Glomerular endothelial cell (primary cell): ENCODE measurements at regions not wholly inside any gene's neighbourhood (a gene's known extent, or its start where the extent isn't known, plus 50 kb on each side); places are given as distances from the start of the nearest gene placed in this dataset.
"Not testable (repeated sequence)": the region's sequence is repeated elsewhere in the genome, so short reads cannot be mapped to it uniquely, and the experiment has no call there.

ENCODE experiments used
- DNase-seq: peaks from one replicate; pipeline ENCODE4 v3.0.0-alpha.2; 2011; ENCODE audit warnings: low read depth, low spot score; ENCODE audit errors: extremely low read depth

DNA sequence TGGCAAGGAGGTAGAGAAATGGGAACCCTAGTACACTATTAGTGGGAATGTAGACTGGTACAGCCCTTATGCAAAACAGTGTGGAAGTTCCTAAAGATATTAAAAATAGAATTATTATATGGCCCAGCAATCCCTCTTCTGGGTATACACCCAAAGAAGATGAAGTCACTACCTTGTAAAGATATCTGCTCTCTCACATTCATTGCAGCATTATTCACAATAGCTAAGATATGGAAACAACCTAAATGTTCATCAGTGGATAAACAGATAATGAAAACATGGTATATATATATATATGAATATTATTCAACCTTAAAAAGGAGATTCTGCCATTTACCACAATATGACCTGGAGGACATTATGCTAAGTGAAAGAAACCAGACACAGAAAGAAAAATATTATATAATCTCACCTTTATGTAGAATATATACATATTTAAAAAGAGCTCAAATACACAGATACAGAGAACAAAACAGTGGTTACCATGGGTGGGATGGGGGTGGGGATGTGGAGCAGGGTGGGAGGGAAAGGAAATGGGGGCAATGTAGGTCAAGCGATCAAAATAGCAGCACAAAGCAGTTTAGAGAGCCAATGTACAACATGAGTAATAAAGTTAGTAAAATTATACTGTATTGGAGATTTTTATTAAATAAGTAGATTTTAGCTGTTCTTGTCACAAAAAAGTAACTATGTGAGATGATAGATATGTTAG lies 138.6 kb downstream of the SPRY1 start:
- DNase-seq: no peak

DNA sequence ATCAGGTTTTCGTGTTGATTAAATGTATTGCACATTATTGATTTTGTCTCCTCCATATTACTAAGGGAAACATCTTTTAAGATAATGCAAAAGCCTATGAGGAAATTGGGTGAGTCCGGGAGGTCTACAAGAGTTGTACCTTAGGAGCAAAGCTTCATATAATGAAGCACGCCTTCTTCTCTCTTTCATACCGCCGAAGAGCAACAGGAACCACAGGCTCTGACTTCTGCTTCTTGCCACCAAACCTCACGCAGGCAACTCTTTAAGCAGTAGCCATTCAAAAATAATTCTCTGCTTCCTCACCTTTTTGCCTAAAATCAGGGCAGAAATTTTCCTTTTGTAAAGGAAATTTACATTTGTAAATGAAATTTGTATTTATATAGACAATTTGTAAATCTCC lies 139.6 kb downstream of the SPRY1 start:
- no peak for DNase-seq

DNA sequence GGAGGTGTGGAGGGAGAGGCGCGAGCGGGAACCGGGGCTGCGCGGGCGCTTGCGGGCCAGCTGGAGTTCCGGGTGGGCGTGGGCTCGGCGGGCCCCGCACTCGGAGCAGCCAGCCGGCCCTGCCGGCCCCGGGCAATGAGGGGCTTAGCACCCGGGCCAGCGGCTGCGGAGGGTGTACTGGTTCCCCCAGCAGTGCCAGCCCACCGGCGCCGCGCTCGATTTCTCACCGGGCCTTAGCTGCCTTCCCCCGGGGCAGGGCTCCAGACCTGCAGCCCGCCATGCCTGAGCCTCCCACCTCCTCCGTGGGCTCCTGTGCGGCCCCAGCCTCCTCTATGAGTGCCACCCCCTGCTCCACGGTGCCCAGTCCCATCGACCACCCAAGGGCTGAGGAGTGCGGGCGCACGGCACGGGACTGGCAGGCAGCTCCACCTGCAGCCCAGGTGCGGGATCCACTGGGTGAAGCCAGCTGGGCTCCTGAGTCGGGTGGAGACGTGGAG lies 141.4 kb downstream of the SPRY1 start:
- DNase-seq: not testable (repeated sequence)

DNA sequence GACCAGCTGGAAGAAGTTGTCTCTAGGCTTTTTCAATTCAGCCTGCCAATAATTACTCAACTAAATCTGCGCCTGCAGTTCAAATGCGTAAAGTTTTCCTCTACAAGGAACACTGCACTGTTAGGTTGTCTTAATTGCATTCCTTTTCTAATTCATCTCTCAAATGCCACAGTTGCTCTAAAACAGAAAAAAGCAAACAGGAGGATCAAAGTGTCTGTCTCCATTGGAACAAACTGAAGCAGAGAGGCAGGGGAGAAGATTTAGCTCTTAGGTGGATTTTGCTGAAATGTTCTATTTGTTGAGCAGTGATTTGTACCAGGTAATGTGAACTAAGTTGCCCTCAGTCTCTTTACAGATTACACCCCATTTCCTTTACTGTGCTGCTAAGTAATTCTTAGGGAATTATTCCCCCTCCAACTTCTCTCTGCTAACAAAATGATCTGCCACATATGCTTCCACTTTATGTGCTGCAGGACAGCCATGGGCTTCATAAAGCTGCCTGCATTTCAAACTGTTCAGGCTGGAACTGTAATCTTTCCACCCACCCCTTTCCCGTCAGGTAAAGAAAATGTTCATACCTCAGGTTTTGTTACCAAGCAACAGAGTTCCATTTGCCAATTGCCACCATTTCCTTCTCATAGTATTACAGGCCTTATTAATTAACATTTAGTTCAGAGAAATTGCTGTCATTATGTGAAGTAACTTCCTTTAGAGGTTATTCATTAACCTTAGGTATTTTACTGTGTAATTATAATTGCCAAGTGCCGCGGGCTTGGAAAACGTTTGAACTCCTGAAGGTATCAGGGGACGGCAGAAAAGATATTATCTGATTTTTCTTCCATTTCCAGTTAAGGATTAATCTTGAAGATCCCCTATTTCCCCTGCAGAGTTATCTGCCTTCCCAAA lies 149.3 kb downstream of the SPRY1 start:
- DNase-seq: no peak

DNA sequence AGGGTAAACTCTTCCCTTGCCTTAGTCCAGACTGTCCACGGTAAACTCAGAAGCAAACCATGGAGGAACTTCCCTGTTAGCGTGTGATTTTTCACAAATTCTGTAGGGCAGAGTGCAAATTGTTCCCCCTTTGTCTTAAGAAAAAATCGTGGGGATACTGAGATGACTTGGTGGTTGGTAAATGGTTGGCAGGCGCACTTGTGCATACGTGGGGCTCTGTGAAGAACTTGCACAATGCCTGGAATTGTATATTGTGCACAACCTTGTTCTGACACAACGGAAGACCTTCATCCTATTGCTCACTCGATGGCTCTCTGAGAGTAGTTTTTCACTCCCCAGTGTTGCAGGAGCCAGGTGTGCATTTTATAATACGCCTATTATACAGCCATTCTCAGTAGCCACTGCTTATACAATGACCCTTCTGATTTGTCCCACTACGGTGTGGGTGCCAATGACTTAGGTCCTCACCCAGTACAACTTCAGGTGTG lies 150.0 kb downstream of the SPRY1 start:
- DNase-seq: no peak

DNA sequence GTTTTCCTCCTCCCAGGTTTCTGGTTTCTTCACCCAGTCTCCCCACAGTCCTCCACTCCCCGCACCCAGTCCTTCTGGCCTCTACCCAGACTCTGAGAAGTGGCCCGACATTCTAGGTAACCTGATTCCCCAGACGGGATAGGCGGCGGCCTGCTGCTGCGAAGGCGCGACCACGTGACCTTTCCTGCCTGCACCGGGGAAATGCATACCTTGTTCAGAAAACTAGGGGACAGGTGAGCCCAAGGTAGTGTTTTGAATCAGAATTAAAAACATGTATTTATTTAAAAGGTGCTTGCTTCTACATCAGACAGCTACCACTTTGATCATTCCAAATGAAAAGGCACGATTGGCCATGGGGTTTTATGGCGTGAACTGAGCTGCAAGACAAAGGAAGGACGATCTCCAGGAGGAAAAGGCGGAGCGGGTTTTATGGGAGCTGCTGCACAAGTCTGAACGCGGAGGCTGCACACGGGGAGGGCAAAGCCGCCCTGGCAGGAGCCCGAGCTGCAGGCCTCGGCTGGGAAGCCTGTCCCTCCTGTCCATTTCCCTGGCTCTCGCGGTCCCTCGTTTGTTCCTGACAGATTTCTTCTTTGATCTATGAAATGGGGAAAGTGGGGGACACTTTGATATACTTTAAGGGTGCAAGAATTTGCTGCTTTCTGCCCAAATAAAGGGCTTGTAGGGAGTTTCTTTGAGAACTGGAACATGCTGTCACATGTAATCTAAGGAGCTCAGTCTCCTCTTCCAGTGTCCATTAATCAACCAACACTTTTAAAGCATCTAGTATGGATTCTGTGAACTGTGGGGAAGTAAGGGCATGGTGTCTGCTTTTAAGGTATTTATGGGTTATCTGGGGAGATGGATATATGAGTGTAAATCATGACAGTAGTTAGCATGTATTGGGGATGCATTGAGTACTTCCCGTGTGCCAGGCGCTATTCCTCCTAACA lies 150.9 kb downstream of the SPRY1 start:
- no peak for DNase-seq

DNA sequence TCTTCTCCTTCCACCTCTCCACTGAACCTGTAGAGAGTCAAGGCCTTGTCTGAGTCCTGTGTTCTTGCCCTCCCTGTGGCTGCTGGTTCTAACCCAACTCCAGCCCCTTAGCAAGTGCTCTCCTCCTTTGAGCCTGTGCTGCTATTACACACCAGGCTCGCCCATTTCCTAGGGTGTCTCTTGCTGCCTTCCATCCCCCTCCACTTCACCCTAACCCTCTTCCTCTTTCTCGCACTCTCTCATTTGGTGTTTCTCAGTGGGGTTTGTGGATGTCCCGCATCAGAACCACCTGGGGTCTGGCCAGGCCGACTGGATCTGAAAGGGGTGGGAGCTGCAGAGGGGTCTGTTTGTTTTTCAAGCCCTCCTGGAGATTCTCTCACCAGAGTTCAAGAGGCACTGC lies 156.7 kb downstream of the SPRY1 start:
- no peak for DNase-seq

DNA sequence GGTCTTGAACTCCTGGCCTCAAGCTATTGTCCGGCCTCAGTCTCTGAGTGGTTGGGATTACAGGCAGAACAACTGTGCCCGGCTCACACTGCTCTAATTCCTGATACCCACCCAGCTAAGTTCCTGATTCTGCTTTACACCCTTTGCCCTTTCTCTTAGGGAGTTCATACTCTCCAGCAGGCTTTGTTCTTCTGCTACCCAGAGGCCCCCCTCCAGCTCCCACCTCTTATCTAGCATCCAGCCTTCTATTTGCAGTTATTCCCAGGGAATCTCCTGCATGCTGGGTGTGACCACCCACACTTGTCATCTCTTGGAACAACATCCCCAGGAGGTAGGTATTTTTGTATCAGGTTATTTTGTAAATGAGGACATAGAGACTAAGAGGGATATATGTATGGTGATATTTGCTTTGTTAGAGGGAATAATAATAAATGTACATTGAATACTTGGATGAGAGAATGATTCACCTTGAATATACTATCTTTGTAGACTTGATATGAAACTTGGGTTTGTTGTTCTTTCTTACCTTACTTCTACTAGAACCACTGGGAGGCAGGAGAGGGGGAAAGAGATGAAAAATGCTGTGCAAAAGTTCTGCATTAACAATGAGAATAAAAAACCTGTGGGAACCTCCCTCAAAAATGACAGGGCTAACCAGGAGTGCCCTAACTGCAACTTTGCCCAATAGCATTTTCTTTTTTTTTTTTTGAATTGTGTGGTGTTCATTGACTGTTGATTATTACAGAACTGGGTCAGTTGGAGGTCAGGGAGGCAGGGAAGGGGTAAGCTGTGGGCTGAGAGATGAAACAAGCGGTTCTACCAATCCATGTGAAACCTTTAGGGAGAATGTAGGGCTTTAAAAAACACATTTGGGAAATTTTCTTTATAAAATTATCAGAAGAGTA lies 157.4 kb downstream of the SPRY1 start:
- DNase-seq: no peak

DNA sequence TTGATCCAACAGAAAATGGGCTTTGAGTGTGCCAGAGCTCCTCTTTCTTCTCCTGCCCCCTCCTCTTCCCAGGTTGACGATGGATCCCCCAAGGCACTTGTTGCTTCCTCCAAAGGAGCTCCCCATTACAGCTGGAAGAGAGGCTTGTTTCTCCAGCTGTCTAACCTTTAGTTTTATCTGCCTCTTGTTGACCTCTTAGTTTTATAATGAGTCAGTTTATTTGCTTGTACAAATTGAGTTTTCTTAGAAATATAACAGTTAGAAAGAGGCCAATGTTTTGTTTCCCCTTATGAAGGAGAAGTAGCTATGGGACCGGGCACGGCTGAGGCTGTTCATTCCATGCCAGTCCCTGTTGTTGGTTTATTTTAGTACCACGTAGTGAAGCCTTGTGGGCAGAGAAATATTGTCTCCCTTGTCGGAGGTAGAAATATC lies 158.2 kb downstream of the SPRY1 start:
- DNase-seq: no peak

DNA sequence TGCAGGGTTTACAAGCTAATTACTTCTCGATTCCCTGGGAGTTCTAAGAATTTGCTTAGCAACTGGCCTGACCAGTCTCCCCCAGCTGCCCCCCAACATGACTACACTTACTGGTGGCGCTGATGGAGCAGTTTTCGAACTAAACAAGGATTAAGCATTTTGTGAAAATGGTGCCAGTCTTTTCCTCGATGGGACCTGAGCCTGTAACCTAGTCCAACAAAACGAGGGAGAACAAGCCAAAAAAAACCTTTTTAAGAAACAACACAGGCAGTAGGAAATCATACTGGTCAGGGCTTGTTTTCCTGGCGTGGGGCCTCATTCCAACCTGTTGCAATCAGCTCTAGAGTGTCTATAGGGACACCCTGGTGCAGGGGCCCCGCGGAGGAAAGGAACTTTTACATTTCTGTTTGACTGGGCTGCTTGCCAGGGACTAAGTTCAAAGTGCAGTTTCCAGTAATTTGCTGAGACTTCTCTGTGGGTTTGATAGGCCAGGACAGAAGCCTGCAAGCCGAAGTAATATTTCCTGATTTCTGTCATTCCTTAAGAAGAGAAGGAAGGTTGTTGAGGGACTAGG lies 158.7 kb downstream of the SPRY1 start:
- peak; percentile 76 for DNase-seq

DNA sequence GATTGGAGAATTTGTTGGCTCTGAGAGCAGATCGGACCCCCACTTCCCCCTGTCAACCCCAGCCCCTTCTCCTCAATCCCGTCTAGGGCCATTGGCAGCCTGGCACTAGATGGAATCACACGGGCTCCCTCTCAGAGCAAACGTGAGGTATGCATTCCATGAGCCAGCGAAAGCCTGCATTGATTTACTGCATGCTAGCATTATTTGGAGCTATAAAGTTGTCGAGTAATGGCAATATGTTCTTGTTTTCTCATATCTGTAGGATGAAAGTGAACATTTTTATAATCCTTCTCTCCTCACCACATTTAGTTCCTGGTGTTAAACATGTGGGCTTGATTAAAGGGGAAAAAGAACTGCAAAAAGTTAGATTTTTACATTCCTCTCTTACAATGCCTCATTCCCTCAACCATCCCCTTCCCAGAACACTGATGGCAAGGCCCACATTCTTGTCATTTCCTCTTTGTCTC lies 159.2 kb downstream of the SPRY1 start:
- no peak for DNase-seq

DNA sequence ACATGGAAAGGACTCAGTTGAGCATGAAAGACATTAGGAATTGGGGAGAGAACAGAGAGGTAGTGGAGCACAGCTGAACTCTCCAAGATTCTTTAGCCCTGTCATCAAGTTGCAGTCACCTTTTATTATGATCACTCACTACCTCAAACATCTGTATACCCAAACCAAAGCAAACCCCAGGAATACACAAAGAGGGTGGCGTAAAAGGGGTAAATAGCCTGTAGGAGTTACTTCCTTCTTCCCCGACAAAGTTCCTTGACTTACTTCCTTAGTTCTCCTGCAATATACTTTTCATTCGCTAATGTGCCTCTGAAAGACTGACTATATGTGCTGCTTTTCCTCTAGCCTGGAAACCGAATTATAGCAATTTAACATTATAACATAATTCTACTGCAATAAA lies 159.9 kb downstream of the SPRY1 start:
- no peak for DNase-seq

DNA sequence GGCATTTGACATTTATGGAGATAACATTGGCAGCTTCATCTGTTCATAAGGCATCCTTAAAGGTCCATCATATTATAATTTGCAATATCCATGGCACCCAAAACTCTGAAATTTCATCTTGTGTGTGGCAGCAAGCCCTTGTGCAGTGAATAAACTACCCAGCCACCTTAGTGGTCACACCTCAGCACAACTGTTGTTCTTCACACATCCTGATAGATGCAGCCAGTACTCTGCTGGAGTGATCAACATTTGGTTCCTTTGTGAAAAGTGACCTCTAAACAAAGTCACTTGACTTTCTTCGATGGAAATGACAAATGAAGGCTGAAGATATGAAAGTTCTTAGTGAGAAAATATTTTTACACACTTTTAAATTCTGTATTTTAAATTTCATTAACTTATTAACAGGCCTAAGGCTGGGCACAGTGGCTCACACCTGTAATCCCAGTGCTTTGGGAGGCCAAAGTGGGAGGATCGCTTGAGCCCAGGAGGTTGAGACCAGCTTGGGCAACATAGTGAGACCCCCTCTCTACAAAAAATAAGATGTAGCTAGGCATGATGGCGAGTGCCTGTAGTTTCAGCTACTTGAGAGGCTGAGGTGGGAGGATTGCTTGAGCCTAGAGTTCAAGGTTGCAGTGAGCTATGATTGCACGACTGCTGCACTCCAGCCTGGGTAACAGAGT lies 161.4 kb downstream of the SPRY1 start:
- DNase-seq: no peak

DNA sequence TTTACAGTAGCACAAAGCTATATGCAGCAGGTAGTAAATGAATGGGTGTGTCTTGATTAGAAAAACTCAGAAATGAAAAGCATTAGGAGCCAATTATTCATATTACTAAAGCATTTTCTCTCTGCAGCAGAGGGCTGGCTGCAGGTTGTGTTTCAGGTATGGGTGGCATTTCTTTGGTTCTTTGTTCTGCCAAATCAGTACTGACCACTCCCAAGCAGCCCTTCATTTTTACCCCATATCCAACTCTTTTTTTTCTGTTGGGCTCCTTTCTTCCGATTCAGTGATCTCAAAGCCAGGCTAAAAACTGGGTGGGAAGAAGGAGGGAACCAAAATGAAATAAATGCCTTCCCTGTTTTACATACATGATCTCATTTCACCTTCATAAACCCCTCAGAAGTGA lies 162.3 kb downstream of the SPRY1 start:
- DNase-seq: no peak

DNA sequence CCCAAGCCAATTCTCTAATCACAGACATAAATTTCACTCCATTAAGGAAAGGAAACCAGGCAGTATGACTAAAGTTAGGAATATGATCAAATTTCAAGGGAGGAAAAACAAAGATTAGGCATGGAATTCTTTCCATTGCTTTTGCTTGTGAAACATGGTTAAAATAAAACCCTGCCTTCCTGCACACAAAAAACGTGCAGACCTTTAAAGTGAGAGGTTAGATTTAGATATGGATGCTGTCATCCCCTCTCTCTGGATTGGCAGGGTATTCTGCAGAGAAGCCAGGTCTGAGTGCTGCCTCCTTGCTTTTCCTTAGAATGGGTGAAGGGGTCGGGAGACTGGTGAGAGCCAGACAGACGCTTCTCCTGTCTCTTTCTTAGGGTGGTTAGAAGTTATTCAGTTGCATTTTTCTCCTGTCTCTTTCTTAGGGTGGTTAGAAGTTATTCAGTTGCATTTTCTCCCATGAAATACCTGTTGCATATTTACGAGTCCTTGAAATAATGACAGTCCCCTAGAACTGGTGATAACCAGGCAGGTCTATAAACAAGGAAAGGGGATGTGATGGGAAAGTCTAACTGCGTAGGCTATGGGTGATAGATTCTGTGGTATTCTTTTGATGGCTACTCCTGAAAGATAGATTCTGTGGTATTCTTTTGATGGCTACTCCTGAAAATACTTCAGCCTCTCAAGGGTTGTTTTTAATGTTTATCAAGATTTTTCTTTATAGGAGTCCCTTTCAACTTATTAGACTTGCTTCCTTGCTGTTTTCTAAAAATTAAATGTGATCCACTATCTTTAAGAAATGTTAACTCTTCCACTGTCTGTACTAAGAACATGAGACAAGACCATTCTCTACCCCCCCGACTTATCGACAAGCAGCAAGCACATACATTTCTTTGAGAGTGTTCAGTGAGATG lies 163.6 kb downstream of the SPRY1 start:
- no peak for DNase-seq

DNA sequence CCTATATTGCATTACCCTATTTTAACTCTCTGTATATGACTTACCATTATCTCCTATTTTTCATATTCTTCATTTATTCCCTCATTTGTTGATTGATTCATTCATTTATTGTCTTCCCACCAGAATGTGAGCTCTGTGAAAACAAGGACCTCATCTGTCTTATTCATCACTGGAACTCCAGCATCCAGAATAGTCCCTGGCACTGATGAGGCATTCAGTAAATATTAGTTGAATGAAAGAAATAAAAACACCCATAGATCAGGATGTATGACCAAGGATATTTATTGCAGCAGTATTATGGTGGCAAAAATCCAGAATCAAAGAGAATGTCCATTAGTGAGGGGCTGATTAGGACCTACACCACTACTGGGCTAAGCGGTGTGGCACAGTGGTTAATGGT lies 164.9 kb downstream of the SPRY1 start:
- DNase-seq: no peak

DNA sequence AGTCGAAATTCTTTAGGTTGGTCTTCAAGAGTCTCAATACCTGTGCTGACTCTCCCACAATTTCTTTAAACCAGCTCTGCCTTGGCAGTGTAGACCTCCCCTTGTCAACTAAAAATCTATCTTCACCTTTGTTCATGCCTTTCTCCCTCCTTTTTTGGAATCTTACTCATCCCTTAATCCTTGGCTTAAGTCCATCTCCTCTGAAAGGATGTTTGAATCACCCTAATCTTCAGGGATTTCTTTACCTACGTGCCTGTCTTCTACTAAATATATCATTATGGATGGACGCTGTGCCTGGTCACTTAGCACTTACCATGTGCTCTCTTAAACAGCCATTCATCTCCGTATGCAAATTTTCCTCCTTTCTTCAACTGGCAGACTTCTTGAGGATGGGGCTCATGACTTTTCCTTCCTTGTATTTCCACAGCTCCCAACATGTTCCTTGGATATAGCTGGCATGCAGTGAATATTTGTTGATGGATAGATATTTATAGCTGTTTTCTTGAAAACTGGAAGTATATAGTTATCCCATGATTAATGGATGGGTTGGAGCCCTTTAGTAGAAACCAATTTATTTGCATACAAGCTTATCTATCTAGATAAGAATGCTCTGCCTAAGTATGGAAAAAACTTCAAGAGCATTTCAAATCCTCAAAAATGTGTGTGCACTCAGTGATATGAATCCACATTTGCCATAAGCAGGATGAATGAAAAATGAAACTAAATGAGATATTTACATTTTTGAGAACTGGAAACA lies 166.6 kb downstream of the SPRY1 start:
- DNase-seq: no peak
